ENCODE measurements at regions not wholly inside any gene's neighbourhood (a gene's known extent, or its start where the extent isn't known, plus 50 kb on each side); places are given as distances from the start of the nearest gene placed in this dataset.
A peak's percentile ranks its signal among the peaks of the same experiment; 100 is the strongest.

DNA sequence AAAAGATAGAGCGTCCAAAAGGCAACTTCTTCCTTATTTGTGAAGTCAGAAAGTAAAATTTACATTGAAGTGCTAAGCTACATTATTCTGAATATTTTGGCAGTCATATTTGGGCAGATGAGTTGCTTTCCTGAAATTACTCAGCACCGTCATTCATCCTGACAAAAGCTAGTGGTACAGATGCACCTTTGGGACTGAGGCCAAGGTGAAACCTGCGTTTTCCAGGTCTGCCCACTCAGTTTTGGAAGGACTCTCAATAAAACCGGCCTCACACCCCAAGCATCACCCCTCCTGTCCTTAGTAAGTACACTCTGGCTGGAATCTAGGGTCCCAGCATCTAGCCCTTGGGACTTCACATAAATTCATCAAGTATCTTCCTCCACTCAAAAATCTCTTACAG is 187.5 kb downstream of the TM9SF2 start:
- TF ChIP-seq TAF7 (optimal IDR thresholded peaks at IDR 0.05; ENCODE audit: borderline replicate concordance, low read depth, low read length) (no peak), CTCF (IDR thresholded peaks at IDR 0.05; ENCODE audit: control extremely low read depth in 1 of 3, insufficient read depth in 1 of 3, low read depth in 1 of 3, low read length in 3 of 3) (no peak), CHD2 (IDR thresholded peaks at IDR 0.05; ENCODE audit: low read length) (no peak), ZNF274 (IDR thresholded peaks at IDR 0.05; ENCODE audit: borderline replicate concordance, extremely low read depth, low read length) (no peak), POLR2A (IDR thresholded peaks at IDR 0.05; ENCODE audit: control extremely low read depth in 1 of 2, low read depth in 2 of 2, low read length in 2 of 2) (peak in 1 of 2 experiments; percentile 24; a peak in 1 of 3 replicates), BRCA1 (IDR thresholded peaks at IDR 0.05; ENCODE audit: low read depth, low read length) (no peak), SIRT6 (IDR thresholded peaks at IDR 0.05; ENCODE audit: low read length) (no peak), TCF12 (IDR thresholded peaks at IDR 0.05; ENCODE audit: low read depth, low read length) (no peak), TAF1 (IDR thresholded peaks at IDR 0.05; ENCODE audit: low read depth, low read length) (no peak), POLR2AphosphoS5 (IDR thresholded peaks at IDR 0.05; ENCODE audit: low read depth, low read length) (no peak)
- TF ChIP-seq, protein P1, sequence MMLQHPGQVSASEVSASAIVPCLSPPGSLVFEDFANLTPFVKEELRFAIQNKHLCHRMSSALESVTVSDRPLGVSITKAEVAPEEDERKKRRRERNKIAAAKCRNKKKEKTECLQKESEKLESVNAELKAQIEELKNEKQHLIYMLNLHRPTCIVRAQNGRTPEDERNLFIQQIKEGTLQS (IDR thresholded peaks at IDR 0.05; ENCODE audit: insufficient read depth, low read depth, low read length), result no peak

Data from H1 (cell line).